Stomach (tissue), 8 donors: ENCODE measurements at regions not wholly inside any gene's neighbourhood (a gene's known extent, or its start where the extent isn't known, plus 50 kb on each side); places are given as distances from the start of the nearest gene placed in this dataset.

ENCODE experiments used
- DNase-seq, 2 donors: peaks; one replicate each; pipeline versions ENCODE4 v3.0.0 to v3.0.0-alpha.2; 2013 to 2019
- H3K27ac ChIP-seq, 5 donors: fragments of 200-600 bp in 4 of 5; sonication (generic) in 4 of 5; one replicate each; pipeline ENCODE4 v1.5.1; 2013 to 2019; ENCODE audit warnings: mild to moderate bottlenecking in 1 of 5, moderate library complexity in 1 of 5
- H3K27me3 ChIP-seq, 3 donors: fragments of 200-600 bp; sonication (generic); one replicate each; pipeline ENCODE4 v1.5.1; 2017 to 2019; ENCODE audit warnings: mixed run types in 1 of 3
- H3K36me3 ChIP-seq, 4 donors: fragments of 200-600 bp; sonication (generic); 1 replicate in 3 of 4; 2 replicates in 1 of 4; pipeline ENCODE4 v1.5.1; 2016 to 2019
- H3K4me1 ChIP-seq, 4 donors: fragments of 200-600 bp; sonication (generic); one replicate each; pipeline ENCODE4 v1.5.1; 2016 to 2019
- H3K4me3 ChIP-seq, 4 donors: fragments of 200-600 bp; sonication (generic) in 3 of 4; one replicate each; pipeline ENCODE4 v1.5.1; 2016 to 2019; ENCODE audit warnings: mild to moderate bottlenecking in 1 of 4
- H3K9me3 ChIP-seq, 4 donors: fragments of 200-600 bp; sonication (generic); one replicate each; pipeline ENCODE4 v1.5.1; 2016 to 2019
- CTCF ChIP-seq, 7 experiments: fragments of 450-650 bp in 4 of 7; fragments of 200-600 bp in 3 of 7; sonication (generic) in 3 of 7; IDR thresholded peaks; one replicate each; pipeline ENCODE4 v1.5.1; 2016 to 2019; ENCODE audit warnings: antibody characterized with exemption in 7 of 7, control low read depth in 2 of 7, mild to moderate bottlenecking in 1 of 7
- EP300 ChIP-seq: sonication (generic); formaldehyde crosslinking; IDR thresholded peaks from one replicate; pipeline ENCODE4 v1.6.1; 2017; ENCODE audit warnings: antibody characterized with exemption
- POLR2A ChIP-seq, 4 donors: fragments of 450-650 bp; IDR thresholded peaks; one replicate each; pipeline ENCODE4 v1.6.1; 2016; ENCODE audit warnings: antibody characterized with exemption in 4 of 4, control low read depth in 2 of 4, mild to moderate bottlenecking in 1 of 4, moderate library complexity in 1 of 4
- POLR2AphosphoS5 ChIP-seq, 3 donors: sonication (generic); formaldehyde crosslinking; IDR thresholded peaks; one replicate each; pipeline ENCODE4 v1.6.1; 2016; ENCODE audit warnings: antibody characterized with exemption in 3 of 3
- WGBS, 5 donors: extraction: QIAGEN DNeasy Blood & Tissue Kit in 3 of 5; methylation state at CpG; one replicate each; pipeline versions ENCODE4 v1.1.5 to v1.1.7; 2013 to 2018; 5-methylcytosine and 5-hydroxymethylcytosine counted together
- intact Hi-C: fragments of 100-400 bp; cut with DNase I; formaldehyde crosslinking; loops from one replicate; pipeline ENCODE4 v1.15.1; 2023; ENCODE audit warnings: low total_unique reads
- donor health status: healthy with polysubstance abuse.
- donor health status: Bipolar disorder and iron deficiency.
- donor health status: healthy.

- no peaks in the 10 kb centered on the region for H3K36me3 ChIP-seq
- no peak for DNase-seq
- no peaks in the 10 kb centered on the region for H3K9me3 ChIP-seq
- no peaks in the 10 kb centered on the region for H3K27me3 ChIP-seq
- no peak overlapping the region for H3K27ac ChIP-seq
- 92 to 98% (median 97%) methylated on average over 4 of the region's 4 CpGs for WGBS, 5 donors
- peaks cover 0 to 23% (median 10%) of the 10 kb centered on the region in 4 donors for H3K4me1 ChIP-seq
- no peak overlapping the region for H3K4me3 ChIP-seq
- intact Hi-C loops = no loop called here
- TF ChIP-seq POLR2A (IDR thresholded peaks at IDR 0.05) (no peak), EP300 (no peak), POLR2AphosphoS5 (IDR thresholded peaks at IDR 0.05) (no peak), CTCF (IDR thresholded peaks at IDR 0.05) (no peak)
Observed at GRCh38 chr11:45075952-45076351, 70.5 kb upstream of the PRDM11 start.

- no peak for TF ChIP-seq CTCF (IDR thresholded peaks at IDR 0.05)
- TF ChIP-seq POLR2AphosphoS5 (IDR thresholded peaks at IDR 0.05) = no peak
- no peak for TF ChIP-seq EP300
- no peak for TF ChIP-seq POLR2A (IDR thresholded peaks at IDR 0.05)
- Histone ChIP-seq H3K27ac (no peak overlapping the region), H3K4me3 (no peak overlapping the region), H3K4me1 (peaks cover 0 to 23% (median 10%) of the 10 kb centered on the region in 4 donors), H3K9me3 (no peaks in the 10 kb centered on the region), H3K27me3 (peaks cover 0 to 2% (median 0%) of the 10 kb centered on the region in 3 donors), H3K36me3 (no peaks in the 10 kb centered on the region)
- 58 to 68% (median 67%) methylated on average over 2 of the region's 2 CpGs for WGBS, 5 donors
- intact Hi-C loops = no loop called here
- DNase-seq = no peak
Observed at GRCh38 chr11:45076761-45077160, 69.7 kb upstream of the PRDM11 start.

- H3K4me3 ChIP-seq = no peak overlapping the region
- peaks cover 0 to 17% (median 0%) of the 10 kb centered on the region in 3 donors for H3K27me3 ChIP-seq
- intact Hi-C loops = no loop called here
- DNase-seq = peak in 1 of 2 donors; percentile 80
- H3K9me3 ChIP-seq = no peaks in the 10 kb centered on the region
- peak overlapping the region in 3 of 5 donors; percentile 24 to 33 (median 29) for H3K27ac ChIP-seq
- H3K36me3 ChIP-seq = no peaks in the 10 kb centered on the region
- 59 to 76% (median 71%) methylated on average over 16 of the region's 16 CpGs for WGBS, 5 donors
- H3K4me1 ChIP-seq = peaks cover 0 to 29% (median 13%) of the 10 kb centered on the region in 4 donors
- TF ChIP-seq POLR2A (IDR thresholded peaks at IDR 0.05) (no peak), EP300 (no peak), CTCF (IDR thresholded peaks at IDR 0.05) (no peak), POLR2AphosphoS5 (IDR thresholded peaks at IDR 0.05) (peak in 1 of 3 donors; percentile 60)
Observed at GRCh38 chr11:45078236-45079074, 68.0 kb upstream of the PRDM11 start.

GRCh38 chr11:45079075-45079444 is 67.4 kb upstream of the PRDM11 start:
- TF ChIP-seq POLR2A (IDR thresholded peaks at IDR 0.05) (no peak), POLR2AphosphoS5 (IDR thresholded peaks at IDR 0.05) (peak in 1 of 3 donors; percentile 42)

More at GRCh38 chr11:45079075-45079444, 67.4 kb upstream of the PRDM11 start:
- Histone ChIP-seq H3K27me3 (peaks cover 0 to 19% (median 0%) of the 10 kb centered on the region in 3 donors), H3K36me3 (no peaks in the 10 kb centered on the region), H3K4me3 (no peak overlapping the region), H3K9me3 (no peaks in the 10 kb centered on the region), H3K4me1 (peaks cover 0 to 30% (median 14%) of the 10 kb centered on the region in 4 donors), H3K27ac (peak overlapping the region in 3 of 5 donors; percentile 24 to 33 (median 29))
- intact Hi-C loops = no loop called here
- DNase-seq = peak in 1 of 2 donors; percentile 60
- WGBS, 5 donors = 40 to 55% (median 47%) methylated on average over 4 of the region's 4 CpGs
